ENCODE measurements at regions not wholly inside any gene's neighbourhood (a gene's known extent, or its start where the extent isn't known, plus 50 kb on each side); places are given as distances from the start of the nearest gene placed in this dataset.
A peak's percentile ranks its signal among the peaks of the same experiment; 100 is the strongest.

DNA sequence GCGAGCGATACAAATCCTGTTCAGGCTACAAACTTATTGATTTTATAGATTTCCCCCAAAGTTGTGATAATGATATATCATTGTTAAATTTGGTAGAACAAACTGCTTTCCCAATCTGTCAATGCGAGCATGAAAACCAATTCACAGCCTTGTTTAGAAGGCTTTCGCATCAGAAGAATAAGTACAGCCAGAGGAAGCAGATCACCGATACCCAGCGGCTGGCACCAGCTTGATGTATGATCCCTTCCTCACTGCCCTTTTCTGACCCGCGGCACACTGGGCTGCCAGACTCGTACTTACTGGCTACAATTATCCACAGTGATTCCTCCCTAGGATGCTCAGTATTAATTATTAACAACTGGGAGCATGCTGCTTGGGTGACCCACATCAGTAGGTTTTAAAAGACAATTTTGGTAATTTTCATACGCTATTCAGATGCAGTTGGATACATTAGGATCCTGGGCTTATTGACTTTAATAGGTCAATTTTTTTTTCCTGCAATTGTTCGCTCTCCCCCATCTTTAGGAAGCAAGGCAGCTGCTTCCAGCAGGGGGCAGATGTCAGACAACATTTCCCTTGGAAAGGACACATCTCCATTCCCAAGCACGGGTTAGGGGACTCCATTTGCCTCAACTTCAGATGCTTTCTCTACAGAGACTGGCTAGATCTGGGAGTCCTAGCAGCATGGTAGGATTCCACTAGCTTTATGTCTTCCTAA, 582.7 kb upstream of the PSMD7 start:
- TF ChIP-seq, protein P1, sequence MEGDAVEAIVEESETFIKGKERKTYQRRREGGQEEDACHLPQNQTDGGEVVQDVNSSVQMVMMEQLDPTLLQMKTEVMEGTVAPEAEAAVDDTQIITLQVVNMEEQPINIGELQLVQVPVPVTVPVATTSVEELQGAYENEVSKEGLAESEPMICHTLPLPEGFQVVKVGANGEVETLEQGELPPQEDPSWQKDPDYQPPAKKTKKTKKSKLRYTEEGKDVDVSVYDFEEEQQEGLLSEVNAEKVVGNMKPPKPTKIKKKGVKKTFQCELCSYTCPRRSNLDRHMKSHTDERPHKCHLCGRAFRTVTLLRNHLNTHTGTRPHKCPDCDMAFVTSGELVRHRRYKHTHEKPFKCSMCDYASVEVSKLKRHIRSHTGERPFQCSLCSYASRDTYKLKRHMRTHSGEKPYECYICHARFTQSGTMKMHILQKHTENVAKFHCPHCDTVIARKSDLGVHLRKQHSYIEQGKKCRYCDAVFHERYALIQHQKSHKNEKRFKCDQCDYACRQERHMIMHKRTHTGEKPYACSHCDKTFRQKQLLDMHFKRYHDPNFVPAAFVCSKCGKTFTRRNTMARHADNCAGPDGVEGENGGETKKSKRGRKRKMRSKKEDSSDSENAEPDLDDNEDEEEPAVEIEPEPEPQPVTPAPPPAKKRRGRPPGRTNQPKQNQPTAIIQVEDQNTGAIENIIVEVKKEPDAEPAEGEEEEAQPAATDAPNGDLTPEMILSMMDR (IDR thresholded peaks at IDR 0.05; ENCODE audit: unreplicated experiment): peak; percentile 55
- H3K27me3 Mint-ChIP-seq: peaks cover 10% of the 10 kb centered on the region
- DNase-seq (ENCODE audit: low spot score, unreplicated experiment): no peak
- H3K4me1 Mint-ChIP-seq (ENCODE audit: low read depth): peaks cover 23% of the 10 kb centered on the region
- no peaks in the 10 kb centered on the region for H3K36me3 Mint-ChIP-seq (ENCODE audit: insufficient read depth)
- H3K9me3 Mint-ChIP-seq (ENCODE audit: low read depth): no peaks in the 10 kb centered on the region
- no peak overlapping the region for H3K4me3 Mint-ChIP-seq (ENCODE audit: low read depth)
- H3K27ac Mint-ChIP-seq: no peak overlapping the region

- Mint-ChIP-seq H3K27ac (no peak overlapping the region), H3K9me3 (ENCODE audit: low read depth) (no peaks in the 10 kb centered on the region), H3K4me3 (ENCODE audit: low read depth) (no peak overlapping the region), H3K27me3 (peaks cover 10% of the 10 kb centered on the region), H3K4me1 (ENCODE audit: low read depth) (peaks cover 23% of the 10 kb centered on the region), H3K36me3 (ENCODE audit: insufficient read depth) (no peaks in the 10 kb centered on the region)
- TF ChIP-seq, protein P1 (IDR thresholded peaks at IDR 0.05; ENCODE audit: unreplicated experiment): no peak
- DNase-seq (ENCODE audit: low spot score, unreplicated experiment): no peak
Measured at GRCh38 chr16:73713251-73713650, 583.4 kb upstream of the PSMD7 start.

DNA sequence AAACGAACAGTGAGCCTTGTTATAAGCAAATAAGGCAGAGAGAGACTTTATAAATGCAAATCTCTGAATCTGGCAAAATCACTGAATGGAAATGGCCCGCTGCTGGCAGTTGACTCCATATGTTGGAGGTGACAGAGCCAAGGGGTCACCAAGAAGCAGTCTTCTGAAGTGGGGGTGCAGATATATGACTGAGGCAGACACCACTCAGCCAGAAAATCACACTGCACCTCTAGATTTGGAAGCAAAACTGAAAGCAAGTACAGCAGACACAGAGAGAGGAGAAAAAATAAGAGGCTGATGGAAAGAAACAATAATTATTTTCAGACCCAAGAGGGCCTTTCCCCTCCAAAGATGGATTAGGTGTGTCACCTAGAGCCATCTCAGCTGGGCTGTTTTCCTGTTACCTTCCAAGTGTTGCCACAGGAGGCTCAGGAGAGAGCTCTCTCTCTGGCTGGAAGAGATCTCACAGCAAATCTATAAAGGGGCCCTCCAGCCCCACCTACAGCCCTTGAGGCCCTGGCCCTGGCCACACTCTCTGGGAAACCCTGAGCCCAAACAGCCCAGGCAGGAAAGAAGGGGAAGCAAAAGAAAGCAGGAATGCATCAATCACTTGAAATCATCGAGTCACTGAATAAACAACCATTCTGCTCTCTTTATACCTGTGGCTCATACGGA, 585.1 kb upstream of the PSMD7 start:
- no peak overlapping the region for H3K27ac Mint-ChIP-seq

GRCh38 chr16:73710526-73710925, 586.1 kb upstream of the PSMD7 start:
- TF ChIP-seq, protein P1 (IDR thresholded peaks at IDR 0.05; ENCODE audit: unreplicated experiment): no peak
- no peak overlapping the region for H3K4me3 Mint-ChIP-seq (ENCODE audit: low read depth)
- no peak for DNase-seq (ENCODE audit: low spot score, unreplicated experiment)
- no peaks in the 10 kb centered on the region for H3K9me3 Mint-ChIP-seq (ENCODE audit: low read depth)
- no peaks in the 10 kb centered on the region for H3K27me3 Mint-ChIP-seq
- H3K27ac Mint-ChIP-seq: no peak overlapping the region
- H3K4me1 Mint-ChIP-seq (ENCODE audit: low read depth): peaks cover 21% of the 10 kb centered on the region
- no peaks in the 10 kb centered on the region for H3K36me3 Mint-ChIP-seq (ENCODE audit: insufficient read depth)

More for the DNA sequence above, 585.1 kb upstream of the PSMD7 start:
- Mint-ChIP-seq H3K27me3 (no peaks in the 10 kb centered on the region), H3K4me1 (ENCODE audit: low read depth) (peaks cover 21% of the 10 kb centered on the region), H3K9me3 (ENCODE audit: low read depth) (no peaks in the 10 kb centered on the region), H3K36me3 (ENCODE audit: insufficient read depth) (no peaks in the 10 kb centered on the region), H3K4me3 (ENCODE audit: low read depth) (no peak overlapping the region)
- TF ChIP-seq, protein P1 (IDR thresholded peaks at IDR 0.05; ENCODE audit: unreplicated experiment): no peak
- DNase-seq (ENCODE audit: low spot score, unreplicated experiment): no peak

GRCh38 chr16:73707863-73708262, 588.8 kb upstream of the PSMD7 start:
- Mint-ChIP-seq H3K27ac (no peak overlapping the region), H3K9me3 (ENCODE audit: low read depth) (peaks cover 4% of the 10 kb centered on the region), H3K36me3 (ENCODE audit: insufficient read depth) (no peaks in the 10 kb centered on the region), H3K4me3 (ENCODE audit: low read depth) (no peak overlapping the region), H3K27me3 (no peaks in the 10 kb centered on the region), H3K4me1 (ENCODE audit: low read depth) (peaks cover 16% of the 10 kb centered on the region)
- no peak for DNase-seq (ENCODE audit: low spot score, unreplicated experiment)
- TF ChIP-seq, protein P1 (IDR thresholded peaks at IDR 0.05; ENCODE audit: unreplicated experiment): no peak
